HG02588 (cell line): ENCODE measurements at regions not wholly inside any gene's neighbourhood (a gene's known extent, or its start where the extent isn't known, plus 50 kb on each side); places are given as distances from the start of the nearest gene placed in this dataset.

Source experiments
- ATAC-seq: cut with Tn5 transposase; IDR thresholded peaks from one replicate; pipeline ENCODE4 v1.9.1; 2021; ENCODE audit warnings: mild to moderate bottlenecking, moderate library complexity; ENCODE audit not compliant: unreplicated experiment

DNA sequence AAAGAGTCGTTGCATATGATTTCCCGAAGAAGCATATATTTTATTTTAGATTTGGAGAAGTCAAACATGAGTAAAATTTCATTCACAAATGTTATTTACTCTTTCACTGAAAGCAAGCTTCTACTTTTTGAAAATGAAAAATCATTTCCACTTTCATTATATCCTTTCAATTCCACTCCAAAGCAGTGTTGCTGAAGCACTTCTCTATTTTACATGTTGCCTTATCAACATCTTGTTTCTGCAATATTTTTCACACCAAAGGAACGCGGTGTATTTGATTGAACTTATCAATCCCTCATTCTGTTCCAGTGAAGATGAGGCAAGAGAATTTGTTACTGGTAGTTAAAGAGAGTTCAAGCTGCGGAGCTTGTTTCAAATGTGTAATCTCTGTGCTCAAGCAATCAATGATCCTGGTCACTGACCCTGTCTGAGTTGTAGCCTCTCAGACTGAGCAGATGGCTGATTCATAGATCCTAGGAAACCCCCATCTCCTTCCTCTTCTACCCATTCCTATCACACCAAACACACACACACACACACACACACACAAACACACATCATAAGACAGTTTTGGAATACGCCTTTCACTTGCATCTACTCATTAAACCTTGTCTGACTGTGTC, 236.2 kb upstream of the FLRT2 start:
- no peak for ATAC-seq

DNA sequence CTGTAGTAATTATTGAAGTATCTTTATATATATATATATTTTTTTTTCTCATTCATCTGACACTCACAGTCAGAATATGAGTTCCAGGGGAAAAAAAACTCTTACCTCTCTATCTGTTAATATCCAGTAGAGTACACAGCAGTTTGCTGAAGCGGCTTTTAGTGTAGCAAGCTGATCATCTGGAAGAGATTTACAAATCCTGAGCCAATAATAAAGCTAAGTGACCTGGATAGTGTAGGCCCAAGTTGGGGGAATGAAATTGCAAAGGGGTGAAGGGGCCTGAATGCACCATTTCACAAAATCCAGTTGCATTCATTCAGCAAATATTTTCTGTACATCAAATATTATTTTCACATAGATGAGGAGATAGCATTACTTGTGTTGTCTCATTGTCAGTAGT, 234.6 kb upstream of the FLRT2 start:
- no peak for ATAC-seq

DNA sequence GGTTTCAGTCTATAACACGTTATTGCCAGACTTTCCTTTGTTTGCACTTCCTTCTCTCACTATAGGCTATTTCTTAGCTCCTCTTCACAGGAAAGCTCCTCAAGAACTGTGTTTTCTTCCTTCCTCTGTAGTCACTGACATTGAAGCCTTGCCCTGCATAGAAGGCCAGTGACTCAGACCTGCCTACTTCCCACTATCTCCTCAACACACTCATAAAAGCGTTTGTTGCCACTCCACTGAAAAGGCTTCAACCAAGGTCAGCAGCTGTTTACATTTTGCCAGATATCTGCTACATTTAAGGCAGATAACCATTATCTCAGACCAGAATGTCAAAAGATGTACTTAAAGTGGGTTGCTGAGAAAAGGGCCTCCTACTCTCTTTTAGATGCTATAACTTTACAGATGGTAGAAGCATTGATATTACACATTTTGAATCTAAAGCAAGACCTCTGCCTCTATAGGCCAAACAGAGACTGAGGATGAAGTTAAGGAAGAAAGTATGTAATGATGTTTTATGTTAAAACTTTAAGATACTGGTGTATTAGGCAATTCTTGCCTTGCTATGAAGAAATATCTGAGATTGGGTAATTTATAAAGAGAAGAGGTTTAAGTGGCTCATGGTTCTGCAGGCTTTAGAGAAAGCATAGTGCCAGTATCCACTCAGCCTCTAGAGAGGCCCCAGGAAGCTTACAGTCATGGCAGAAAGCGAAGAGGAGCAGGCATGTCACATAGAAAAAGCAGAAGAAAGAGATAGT, 233.3 kb upstream of the FLRT2 start:
- ATAC-seq, result no peak

DNA sequence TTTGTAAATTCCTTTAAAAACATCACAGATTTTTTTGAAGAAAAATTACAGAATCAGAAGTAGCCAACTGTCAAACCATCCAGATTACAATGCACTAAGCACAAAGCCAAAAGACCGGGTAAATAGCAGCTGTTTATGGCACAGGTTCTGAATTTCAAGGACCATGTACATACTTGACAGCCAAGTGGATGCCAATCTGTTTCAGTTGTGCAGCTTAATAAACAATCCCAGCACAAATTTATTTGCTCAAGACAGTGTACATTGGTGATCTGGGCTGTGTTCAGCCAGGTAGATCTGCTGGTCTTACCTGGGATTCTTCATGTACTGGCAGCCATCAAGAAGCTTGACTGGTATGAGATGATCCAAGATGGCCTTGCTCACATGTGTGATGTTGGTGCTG, 229.8 kb upstream of the FLRT2 start:
- no peak for ATAC-seq

DNA sequence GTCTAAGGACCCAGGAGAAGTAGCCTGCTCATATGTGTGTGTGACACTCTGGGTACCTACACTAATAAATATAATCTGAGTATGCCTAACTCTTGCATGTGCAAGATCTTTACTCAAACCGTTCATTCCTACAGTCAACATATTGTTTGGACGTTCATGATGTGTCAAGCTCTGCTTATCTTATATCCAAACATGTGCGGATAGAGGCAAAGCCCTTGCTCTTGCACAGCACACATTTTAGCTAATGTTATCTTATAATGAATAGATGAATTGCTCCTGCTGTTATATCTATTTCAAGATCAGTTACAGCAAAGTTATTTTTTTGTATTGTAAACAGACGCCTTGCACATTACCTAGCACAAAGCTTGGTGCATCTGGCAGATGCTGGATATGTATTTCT, 228.4 kb upstream of the FLRT2 start:
- ATAC-seq, result no peak

DNA sequence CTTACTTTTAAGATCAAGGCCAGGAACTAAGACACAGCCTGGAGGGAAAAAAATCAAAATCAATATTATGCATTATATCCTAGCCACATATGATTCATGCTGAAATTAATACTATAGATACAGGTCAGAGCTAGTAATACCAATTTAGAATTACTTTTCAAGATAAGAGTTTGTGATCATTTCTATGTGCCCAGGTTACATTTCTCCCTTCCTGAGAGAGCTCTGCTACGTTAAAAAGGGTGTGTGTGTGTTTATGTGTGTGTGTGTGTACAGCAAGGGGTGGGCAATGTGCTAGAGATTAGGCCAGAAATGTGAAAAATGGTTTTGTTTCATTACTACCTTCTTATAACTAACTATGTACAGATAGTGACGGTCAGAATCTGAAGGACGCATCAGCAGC, 223.9 kb upstream of the FLRT2 start:
- no peak for ATAC-seq

DNA sequence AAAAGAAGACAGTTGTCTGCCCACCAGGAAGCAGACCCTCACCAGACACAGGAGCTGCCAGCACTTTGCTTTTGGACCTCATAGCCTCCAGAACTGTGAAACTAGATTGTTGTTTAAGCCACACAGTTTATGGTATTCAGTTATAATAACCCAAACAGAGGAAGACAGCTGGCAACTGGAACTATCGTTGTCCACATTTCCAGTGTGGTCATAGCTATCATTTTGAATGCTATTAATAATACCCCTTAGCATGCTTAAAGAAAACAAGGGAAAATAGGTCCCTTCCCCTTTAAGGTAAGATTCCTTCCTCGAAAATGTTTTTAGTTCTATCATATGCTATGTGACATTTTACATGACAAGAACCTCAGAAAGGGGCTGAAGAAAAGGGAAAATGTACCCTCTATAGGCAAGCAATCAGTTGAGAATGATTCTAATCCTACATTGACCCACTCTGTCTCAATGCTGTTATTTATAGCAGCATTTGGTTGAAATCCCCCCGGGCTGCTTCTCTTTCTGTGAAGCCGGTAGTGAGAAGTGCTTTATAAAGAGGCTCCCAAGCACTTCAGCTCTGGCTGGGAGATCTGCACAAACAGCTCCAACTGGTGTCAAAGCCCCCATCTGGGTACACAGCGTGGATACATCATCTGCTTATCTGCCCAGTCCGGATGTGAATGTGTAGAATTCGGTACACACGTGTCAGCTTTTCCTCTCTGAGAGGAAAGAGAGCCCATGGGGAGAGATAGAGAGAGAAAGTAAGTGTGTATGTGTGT, 221.2 kb upstream of the FLRT2 start:
- ATAC-seq, result no peak

DNA sequence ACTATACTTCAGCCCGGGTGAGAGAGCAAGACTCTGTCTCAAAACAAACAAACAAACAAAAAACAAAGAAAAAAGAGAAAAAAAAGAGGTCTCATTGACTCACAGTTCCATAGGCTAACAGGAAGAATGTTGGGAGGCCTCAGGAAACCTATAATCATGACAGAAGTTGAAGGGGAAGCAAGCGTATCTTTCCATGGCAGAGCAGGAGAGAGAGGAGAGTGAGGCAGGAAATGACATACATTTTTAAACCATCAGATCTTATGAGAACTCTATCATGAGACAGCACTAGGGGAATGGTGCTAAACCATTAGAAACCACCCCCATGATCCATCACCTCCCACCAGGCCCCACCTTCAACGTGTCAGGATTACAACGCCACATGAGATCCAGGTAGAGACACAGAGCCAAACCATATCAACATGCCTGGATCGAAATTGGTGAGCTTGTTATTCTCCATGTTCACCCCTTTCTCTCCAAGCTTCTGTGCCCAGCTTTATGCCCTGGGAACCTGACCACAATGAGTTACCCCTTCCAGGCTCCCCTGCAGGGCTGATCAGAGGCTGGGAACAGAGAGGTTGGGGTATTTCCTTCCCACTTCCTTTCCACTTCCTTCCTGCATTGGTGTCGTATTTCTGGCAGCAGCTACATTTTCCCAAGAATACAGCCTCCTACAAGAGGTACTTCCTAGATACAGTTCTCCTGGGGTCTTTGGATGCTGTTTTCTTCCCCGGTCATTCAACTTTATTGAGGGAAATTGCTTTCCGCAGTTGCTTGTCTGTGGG, 219.3 kb upstream of the FLRT2 start:
- ATAC-seq, result no peak

DNA sequence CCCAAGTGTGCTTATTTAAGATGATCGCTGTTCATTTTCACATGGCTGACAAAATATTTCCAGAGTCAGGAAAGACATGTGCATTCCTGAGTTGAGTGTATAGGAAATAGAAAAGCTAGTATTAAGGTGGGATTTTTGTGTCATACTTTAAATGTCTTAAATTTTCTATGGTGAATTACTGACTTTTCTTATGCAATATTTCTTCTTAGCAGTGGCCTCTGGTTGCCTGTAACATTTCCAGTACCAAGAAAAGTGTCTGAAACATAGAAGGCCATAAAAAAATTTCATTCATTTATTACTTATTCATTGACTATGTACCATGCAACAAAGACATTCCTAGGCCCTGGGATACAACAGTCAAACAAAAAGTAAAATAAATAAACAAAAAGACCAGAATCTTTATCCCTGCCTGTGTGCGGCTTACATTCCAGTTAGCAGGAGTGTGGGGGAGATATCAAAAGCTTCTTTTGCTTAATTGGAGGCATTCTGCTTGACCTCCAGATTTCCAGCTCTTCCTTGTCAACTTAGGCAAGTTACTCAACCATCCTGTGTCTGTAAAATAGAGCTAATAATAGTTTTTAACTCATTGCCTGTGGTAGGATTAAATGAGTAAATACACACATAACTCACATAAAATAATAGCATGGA, 216.3 kb upstream of the FLRT2 start:
- no peak for ATAC-seq

DNA sequence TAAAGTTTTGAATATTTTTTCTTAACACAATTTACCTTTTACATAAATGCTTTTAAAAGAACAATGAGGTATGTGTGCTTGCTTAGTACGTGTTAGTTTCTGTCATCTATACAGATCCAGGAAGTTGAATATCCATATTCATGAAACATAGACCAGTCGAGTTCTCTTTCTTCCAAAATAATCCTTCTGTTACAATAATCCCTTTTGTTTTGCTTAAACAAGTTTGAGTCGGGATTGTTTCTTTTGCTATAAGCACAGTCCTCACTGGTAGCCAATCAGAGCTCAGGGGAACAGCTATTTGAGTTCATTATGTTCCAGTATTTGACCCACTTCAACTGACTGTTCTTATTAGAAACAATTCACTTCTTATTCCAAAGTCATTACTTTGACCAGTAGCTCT, 214.7 kb upstream of the FLRT2 start:
- no peak for ATAC-seq

DNA sequence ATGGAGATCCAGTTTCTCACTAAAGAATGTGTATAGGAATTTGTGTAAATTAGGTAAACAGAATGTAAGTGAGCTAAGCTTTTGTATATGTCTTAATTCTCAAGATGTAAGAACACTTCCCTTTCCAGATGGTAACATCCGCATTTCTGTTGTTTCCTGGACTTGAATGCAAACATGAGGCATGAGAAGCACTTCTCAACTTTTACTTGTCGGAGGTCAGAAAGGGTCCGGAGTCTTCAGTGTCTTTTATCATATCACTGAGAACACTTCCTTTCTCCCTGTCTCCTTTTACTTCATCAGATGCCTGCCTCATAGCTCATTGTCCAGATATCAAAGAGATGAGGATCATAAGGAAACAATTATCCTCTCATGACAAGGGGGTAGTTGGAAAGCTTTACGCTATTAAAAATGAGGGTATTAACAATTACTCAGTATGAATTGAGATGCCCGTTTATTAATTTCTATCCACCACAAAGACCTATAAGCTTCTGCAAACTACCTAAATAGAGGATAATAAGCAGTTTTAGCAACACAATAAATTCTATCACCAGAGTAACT, 214.1 kb upstream of the FLRT2 start:
- ATAC-seq, result no peak

DNA sequence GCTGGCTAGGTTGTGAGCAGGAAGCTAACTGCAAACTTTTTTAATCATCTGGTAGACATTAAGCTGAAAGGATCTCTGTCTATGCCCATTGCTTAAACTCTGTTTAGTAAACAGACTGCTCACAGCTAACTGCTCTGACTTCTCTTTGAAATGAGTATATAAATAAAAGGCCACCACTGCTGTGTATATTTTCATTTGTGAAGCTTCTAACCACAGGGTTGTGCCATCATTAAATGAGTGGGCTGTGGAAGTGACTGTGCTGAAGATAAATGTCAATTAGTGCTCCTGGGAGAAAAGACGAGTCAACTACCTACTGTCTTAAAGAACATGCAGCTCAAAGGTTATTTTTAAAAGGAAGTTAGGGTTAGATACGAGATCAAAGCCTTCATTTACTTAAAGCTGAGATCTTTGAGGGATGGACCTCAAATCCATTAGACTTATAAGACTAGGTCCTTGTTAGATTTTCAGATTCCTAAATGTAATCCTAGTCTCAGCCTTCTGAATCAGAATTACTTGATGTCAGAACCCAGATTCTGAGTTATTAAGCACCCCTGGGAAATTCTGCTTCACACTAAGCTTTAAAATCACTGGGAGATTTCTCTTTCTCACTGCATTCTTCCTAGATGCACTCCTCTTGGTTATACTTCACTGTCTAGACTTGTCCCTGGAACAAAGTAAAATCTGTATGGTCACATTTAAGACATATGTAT, 213.1 kb upstream of the FLRT2 start:
- ATAC-seq, result no peak

DNA sequence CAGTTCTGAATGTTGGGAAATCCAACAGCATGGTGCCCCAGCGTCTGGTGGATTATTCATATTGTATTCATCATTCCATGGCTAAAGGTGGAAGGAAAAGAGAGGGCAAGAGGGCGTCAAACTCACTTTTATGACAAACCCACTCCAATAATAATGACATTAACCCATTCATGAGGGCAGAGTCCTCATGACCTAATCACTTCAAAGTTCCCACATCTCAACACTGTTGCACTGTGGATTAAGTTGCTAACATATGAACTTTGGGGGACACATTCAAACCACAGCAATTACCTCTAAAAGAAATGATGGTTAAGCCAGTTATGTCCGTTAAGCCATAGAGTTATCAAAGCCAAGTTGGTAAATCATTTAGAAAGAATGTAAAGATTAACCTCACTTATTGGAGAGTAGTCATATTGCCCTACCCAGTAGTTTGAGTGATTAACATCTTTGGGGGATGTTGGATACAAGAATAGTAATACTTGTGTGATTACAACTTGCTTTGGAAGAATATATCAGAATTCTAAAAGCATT, 212.4 kb upstream of the FLRT2 start:
- no peak for ATAC-seq

DNA sequence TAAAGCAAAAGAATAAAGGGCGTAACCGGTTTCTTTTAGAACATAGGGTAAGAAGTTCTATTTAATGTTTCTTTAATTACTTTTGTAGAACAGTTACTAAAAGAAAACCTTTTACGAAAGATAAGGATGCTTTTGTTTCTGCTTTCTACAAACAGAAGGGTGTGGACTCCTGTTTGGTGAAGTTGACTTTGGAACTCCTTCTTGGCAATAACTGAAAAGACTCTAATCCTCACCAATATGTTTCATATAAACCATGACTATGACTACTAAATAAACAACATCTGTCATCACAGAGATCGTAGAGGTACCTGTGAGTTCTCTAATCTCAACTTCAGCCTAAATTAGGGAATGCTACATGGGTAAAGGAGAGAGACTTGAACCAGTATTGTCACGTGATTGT, 210.8 kb upstream of the FLRT2 start:
- no peak for ATAC-seq

DNA sequence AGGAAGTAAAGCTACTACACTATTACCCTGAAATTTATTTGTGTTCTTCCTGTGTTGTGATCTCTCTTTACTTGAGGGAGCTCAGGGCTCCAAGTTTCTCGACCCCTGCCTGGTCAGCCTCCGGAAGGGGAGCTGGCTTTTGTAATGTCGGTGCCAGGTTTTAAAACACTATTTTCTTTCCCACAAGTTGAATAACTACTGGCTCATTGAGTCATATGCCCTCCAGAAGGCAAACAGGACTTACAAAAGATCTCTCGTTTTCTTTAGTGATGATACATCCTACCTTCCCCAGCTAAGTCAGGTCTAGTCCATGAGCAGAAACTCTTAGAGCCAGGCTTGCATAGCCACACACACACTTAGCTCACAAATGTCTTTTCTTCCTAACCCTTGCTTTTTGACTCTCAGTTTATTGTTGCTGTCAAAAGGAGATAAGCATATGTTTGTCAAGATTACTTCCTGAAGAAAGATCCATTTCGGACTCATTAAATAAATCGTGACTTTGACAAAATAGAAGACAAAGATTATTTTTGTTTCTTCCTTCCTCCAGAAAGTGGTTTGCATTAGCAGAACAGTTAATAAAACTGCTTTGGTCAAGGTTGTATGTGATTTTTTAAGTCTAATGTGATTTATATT, 209.8 kb upstream of the FLRT2 start:
- no peak for ATAC-seq

DNA sequence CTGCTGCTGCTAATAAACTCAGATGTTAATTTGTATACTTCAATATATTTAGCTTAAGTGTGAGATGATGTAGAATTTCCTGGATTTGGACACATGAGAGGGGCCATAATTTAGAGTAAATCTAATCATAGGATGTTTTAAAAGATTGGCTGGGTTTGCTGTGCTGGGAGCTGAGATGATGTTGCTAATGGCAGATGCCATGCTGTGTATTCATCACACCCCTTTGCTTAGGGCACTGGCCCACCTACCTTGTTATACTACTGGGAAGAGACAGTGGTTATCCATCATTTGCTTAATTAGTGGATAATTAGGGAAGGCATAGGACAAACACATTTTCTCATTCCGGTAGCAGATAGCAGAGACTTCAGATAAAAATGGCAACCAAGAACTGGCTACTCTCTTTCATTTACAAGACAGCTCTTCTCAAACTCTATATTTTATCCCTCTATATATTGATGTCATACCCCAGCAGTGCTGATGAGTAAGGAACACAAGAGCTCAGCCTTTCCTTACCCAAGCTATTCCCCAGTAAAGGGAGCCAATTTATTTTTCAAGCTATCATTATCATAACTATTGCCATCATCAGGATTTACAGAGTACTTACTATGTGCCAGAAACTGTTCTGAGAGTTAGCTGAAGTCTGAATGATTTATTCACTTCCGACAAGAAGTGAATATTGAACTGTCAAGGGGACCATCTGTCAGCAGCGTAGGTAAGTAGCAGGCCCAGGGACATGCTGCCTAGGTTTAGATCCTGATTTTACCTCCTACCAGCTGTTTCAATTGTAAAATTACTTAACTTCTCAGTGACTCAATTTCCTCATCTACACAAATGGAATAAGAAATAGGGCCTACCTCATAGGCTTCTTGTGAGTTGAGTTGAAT, 204.6 kb upstream of the FLRT2 start:
- no peak for ATAC-seq

DNA sequence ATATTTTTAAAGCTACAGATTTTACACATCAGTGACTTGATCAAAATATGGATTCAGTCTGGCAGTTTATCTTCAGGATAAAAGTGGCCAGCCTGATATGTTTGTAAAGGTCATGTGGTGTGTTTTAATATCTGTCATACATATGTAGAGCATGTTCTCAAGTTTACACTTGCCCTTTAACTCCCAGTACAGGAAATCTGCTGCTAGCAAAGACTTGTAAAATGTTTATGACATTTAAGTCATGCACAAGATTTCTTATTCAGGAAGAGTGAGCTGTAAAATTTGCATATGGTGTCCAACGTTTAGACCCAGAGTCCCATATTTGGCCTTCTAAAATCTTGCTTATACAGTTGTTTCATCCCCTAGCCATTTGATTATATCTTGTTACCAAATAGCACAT, 197.5 kb upstream of the FLRT2 start:
- no peak for ATAC-seq

DNA sequence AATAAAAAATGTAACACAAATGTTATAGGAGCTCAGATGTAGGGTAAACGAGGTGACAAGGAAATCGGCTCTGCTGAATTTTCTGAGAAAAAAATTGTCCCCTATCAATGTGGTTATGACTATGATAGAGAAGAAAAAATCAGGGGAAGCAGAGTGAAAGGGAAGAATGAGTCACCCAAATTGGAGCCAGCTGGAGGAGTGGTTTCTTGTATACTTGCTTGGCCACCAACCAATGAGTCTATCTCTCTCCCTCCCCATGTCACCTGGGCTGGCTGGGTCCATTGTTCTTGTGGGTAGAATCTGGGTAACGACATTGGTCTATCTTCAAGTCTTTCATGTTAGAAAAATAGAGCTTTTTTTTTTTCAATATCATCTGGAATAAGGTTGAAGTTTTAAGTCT, 196.6 kb upstream of the FLRT2 start:
- no peak for ATAC-seq
